H1 (cell line): ENCODE measurements at regions not wholly inside any gene's neighbourhood (a gene's known extent, or its start where the extent isn't known, plus 50 kb on each side); places are given as distances from the start of the nearest gene placed in this dataset.

ENCODE experiments used
- EP300 ChIP-seq, 2 experiments: IDR thresholded peaks; 1 replicate in 1 of 2; 2 replicates in 1 of 2; pipeline ENCODE4 v1.6.1; 2011 to 2012; ENCODE audit warnings: low read depth in 2 of 2, low read length in 2 of 2, mild to moderate bottlenecking in 2 of 2, borderline replicate concordance in 1 of 2, inconsistent platforms in 1 of 2, moderate library complexity in 1 of 2
- MAFK ChIP-seq: IDR thresholded peaks from 2 replicates; pipeline ENCODE4 v1.6.1; 2012; ENCODE audit warnings: low read depth, mild to moderate bottlenecking, improper control_type of control experiment, low read length
- POLR2A ChIP-seq, 2 experiments: IDR thresholded peaks; 1 replicate in 1 of 2; 2 replicates in 1 of 2; pipeline ENCODE4 v1.6.1; 2011; ENCODE audit warnings: low read depth in 2 of 2, low read length in 2 of 2, mild to moderate bottlenecking in 2 of 2; ENCODE audit errors: control extremely low read depth in 1 of 2
- RFX5 ChIP-seq: IDR thresholded peaks from 2 replicates; pipeline ENCODE4 v1.6.1; 2011; ENCODE audit warnings: low read depth, low read length, improper control_type of control experiment, borderline replicate concordance
- TF ChIP-seq, protein P1 (sequence below), 3 experiments: IDR thresholded peaks; 1 replicate in 2 of 3; 2 replicates in 1 of 3; pipeline versions ENCODE4 v1.5.1 to v1.6.1; 2011; ENCODE audit warnings: low read length in 3 of 3, mild to moderate bottlenecking in 3 of 3, inconsistent platforms in 2 of 3, low read depth in 1 of 3, moderate library complexity in 1 of 3; ENCODE audit not compliant: insufficient read depth in 1 of 3; ENCODE audit errors: control extremely low read depth in 1 of 3

DNA sequence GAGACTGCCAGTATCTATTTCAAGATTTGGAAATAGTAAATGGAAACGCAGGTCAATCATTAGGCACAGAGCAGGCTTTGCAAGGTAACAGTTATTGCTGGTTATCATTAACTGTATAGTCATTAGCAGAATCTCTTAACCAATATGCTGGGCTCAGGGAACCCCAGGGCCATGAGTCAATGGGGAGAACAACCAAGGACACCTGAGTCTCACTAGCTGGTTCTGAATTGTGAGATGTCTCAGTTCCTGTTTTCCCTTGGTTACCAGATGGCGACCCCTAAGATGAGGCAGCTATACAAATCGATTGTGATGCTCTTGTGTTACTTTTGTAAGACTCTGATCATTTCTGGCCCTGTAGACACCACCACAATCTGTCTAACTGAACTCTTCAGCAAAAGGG lies 385.3 kb downstream of the HAPSTR1 start:
- no peak for TF ChIP-seq RFX5
- TF ChIP-seq, protein P1, sequence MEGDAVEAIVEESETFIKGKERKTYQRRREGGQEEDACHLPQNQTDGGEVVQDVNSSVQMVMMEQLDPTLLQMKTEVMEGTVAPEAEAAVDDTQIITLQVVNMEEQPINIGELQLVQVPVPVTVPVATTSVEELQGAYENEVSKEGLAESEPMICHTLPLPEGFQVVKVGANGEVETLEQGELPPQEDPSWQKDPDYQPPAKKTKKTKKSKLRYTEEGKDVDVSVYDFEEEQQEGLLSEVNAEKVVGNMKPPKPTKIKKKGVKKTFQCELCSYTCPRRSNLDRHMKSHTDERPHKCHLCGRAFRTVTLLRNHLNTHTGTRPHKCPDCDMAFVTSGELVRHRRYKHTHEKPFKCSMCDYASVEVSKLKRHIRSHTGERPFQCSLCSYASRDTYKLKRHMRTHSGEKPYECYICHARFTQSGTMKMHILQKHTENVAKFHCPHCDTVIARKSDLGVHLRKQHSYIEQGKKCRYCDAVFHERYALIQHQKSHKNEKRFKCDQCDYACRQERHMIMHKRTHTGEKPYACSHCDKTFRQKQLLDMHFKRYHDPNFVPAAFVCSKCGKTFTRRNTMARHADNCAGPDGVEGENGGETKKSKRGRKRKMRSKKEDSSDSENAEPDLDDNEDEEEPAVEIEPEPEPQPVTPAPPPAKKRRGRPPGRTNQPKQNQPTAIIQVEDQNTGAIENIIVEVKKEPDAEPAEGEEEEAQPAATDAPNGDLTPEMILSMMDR (IDR thresholded peaks at IDR 0.05; ENCODE audit: control extremely low read depth in 1 of 3, insufficient read depth in 1 of 3, low read depth in 1 of 3, low read length in 3 of 3), result no peak
- TF ChIP-seq MAFK, result no peak
- TF ChIP-seq POLR2A (IDR thresholded peaks at IDR 0.05; ENCODE audit: control extremely low read depth in 1 of 2, low read depth in 2 of 2, low read length in 2 of 2), result no peak
- no peak for TF ChIP-seq EP300 (IDR thresholded peaks at IDR 0.05; ENCODE audit: borderline replicate concordance in 1 of 2, low read depth in 2 of 2, low read length in 2 of 2)
